Psoas muscle (tissue), 7 donors: ENCODE measurements at regions not wholly inside any gene's neighbourhood (a gene's known extent, or its start where the extent isn't known, plus 50 kb on each side); places are given as distances from the start of the nearest gene placed in this dataset.

Experiments
- ATAC-seq, 4 donors: fragments of 200-7000 bp; cut with Tn5 transposase; one replicate each; pipeline ENCODE4 v1.9.1; 2020; ENCODE audit warnings: moderate library complexity in 3 of 4, mild to moderate bottlenecking in 2 of 4
- DNase-seq, 2 donors: peaks; one replicate each; pipeline ENCODE4 v3.0.0-alpha.2; 2020
- H3K27ac ChIP-seq: fragments of 200-600 bp; one replicate; pipeline ENCODE4 v1.8.0; 2022
- H3K27me3 ChIP-seq, 3 donors: fragments of 200-600 bp in 1 of 3; one replicate each; pipeline versions ENCODE4 v1.6.1 to v1.8.0; 2013 to 2022; ENCODE audit warnings: low read length in 2 of 3, mild to moderate bottlenecking in 2 of 3, moderate library complexity in 1 of 3; ENCODE audit not compliant: insufficient read depth in 3 of 3
- H3K36me3 ChIP-seq, 2 donors: fragments of 200-600 bp in 1 of 2; one replicate each; pipeline versions ENCODE4 v1.6.1 to v1.8.0; 2013 to 2022; ENCODE audit warnings: low read depth in 1 of 2, mild to moderate bottlenecking in 1 of 2, moderate library complexity in 1 of 2; ENCODE audit not compliant: insufficient read depth in 1 of 2
- H3K4me1 ChIP-seq: fragments of 200-600 bp; one replicate; pipeline ENCODE4 v1.8.0; 2022
- H3K4me3 ChIP-seq: fragments of 200-600 bp; one replicate; pipeline ENCODE4 v1.8.0; 2022; ENCODE audit warnings: mild to moderate bottlenecking
- H3K9me3 ChIP-seq: fragments of 200-600 bp; one replicate; pipeline ENCODE4 v1.8.0; 2022
- WGBS, 3 donors: extraction: QIAGEN DNeasy Blood & Tissue Kit; methylation state at CpG; one replicate each; pipeline versions ENCODE4 v1.1.6 to v1.1.7; 2013; 5-methylcytosine and 5-hydroxymethylcytosine counted together
- intact Hi-C, 2 donors: fragments of 100-400 bp; cut with DNase I; formaldehyde crosslinking; loops; one replicate each; pipeline versions ENCODE4 v1.11.0 to v1.14.2; 2022
- TF ChIP-seq, protein P1 (sequence below): fragments of 200-600 bp; IDR thresholded peaks from one replicate; pipeline ENCODE4 v1.8.0; 2022; ENCODE audit warnings: antibody characterized with exemption
- donor health status: healthy with polysubstance abuse.
- donor health status: DM: no; HTN: no; CAD: no; lungs with moderate emphysema.
- donor health status: Bipolar disorder and iron deficiency.
- donor health status: healthy.
- donor health status: DM: yes; HTN: yes; CAD: no.
- donor health status: DM: no; HTN: no; CAD: no.
- donor health status: DM: yes; HTN: yes; CAD: no.

- H3K27me3 ChIP-seq = no peaks in the 10 kb centered on the region
- TF ChIP-seq, protein P1, sequence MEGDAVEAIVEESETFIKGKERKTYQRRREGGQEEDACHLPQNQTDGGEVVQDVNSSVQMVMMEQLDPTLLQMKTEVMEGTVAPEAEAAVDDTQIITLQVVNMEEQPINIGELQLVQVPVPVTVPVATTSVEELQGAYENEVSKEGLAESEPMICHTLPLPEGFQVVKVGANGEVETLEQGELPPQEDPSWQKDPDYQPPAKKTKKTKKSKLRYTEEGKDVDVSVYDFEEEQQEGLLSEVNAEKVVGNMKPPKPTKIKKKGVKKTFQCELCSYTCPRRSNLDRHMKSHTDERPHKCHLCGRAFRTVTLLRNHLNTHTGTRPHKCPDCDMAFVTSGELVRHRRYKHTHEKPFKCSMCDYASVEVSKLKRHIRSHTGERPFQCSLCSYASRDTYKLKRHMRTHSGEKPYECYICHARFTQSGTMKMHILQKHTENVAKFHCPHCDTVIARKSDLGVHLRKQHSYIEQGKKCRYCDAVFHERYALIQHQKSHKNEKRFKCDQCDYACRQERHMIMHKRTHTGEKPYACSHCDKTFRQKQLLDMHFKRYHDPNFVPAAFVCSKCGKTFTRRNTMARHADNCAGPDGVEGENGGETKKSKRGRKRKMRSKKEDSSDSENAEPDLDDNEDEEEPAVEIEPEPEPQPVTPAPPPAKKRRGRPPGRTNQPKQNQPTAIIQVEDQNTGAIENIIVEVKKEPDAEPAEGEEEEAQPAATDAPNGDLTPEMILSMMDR = no peak
- H3K36me3 ChIP-seq = no peaks in the 10 kb centered on the region
- H3K9me3 ChIP-seq = no peaks in the 10 kb centered on the region
- H3K4me3 ChIP-seq = no peak overlapping the region
- H3K4me1 ChIP-seq = no peaks in the 10 kb centered on the region
- ATAC-seq (no peak), DNase-seq (no peak)
- intact Hi-C loops = no loop called here
- H3K27ac ChIP-seq = no peak overlapping the region
Measured at GRCh38 chr13:54173996-54174395, 1145.4 kb downstream of the OLFM4 start.

DNA sequence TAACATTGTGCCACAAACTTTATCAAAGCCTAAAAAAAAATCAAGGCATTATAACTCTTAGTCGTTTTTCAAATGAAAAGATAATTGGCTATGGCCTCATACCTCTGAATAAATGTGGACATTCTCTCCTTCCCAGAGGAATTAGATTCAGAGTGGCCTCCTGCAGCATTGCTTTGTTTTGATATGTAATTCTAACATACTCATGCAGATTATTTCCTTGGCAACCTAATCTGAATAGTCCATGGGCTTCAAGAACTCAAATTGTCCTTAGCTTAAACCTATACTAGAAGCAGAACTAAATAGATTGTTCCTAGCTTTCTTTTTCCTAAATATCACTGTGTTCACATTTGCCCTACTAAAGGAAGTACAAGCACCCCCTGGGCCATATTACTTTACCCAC lies 1146.9 kb downstream of the OLFM4 start:
- TF ChIP-seq, protein P1 = no peak
- WGBS, 3 donors = 56 to 59% (median 58%) methylated on average over 1 of the region's 1 CpG
- H3K27ac ChIP-seq = no peak overlapping the region
- H3K27me3 ChIP-seq = no peaks in the 10 kb centered on the region
- intact Hi-C loops = no loop called here
- H3K9me3 ChIP-seq = no peaks in the 10 kb centered on the region
- H3K4me3 ChIP-seq = no peak overlapping the region
- no peaks in the 10 kb centered on the region for H3K4me1 ChIP-seq
- ATAC-seq (no peak), DNase-seq (no peak)
- no peaks in the 10 kb centered on the region for H3K36me3 ChIP-seq

DNA sequence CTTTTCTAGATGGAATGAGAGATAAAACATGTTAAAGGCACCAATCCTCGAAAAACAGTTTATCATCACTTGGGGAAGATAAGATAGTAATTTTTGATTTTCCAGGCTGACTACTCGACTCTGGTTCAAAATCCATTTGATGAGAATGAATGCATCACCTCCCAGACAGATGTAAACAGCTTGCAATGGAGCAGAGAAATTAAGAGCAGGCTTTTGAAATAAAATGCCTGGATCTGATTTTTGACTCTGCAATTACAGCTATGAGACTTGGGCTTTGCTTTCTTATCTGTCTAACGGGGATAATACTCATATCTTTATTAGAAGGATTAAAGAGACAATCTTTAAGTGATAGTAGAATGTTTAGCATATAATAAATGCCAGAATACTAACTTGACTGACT lies 1148.9 kb downstream of the OLFM4 start:
- Histone ChIP-seq H3K27me3 (no peaks in the 10 kb centered on the region), H3K4me1 (no peaks in the 10 kb centered on the region), H3K36me3 (no peaks in the 10 kb centered on the region), H3K9me3 (no peaks in the 10 kb centered on the region), H3K4me3 (no peak overlapping the region), H3K27ac (no peak overlapping the region)
- 66 to 75% (median 69%) methylated on average over 3 of the region's 3 CpGs for WGBS, 3 donors
- DNase-seq = no peak
- TF ChIP-seq, protein P1 = no peak
- no peak for ATAC-seq
- intact Hi-C loops = no loop called here

- ATAC-seq = no peak
- Histone ChIP-seq H3K27ac (no peak overlapping the region), H3K27me3 (no peaks in the 10 kb centered on the region), H3K9me3 (no peaks in the 10 kb centered on the region), H3K4me3 (no peak overlapping the region), H3K4me1 (no peaks in the 10 kb centered on the region), H3K36me3 (no peaks in the 10 kb centered on the region)
- intact Hi-C loops = no loop called here
- TF ChIP-seq, protein P1 = no peak
- 0 to 55% (median 5%) methylated on average over 1 of the region's 1 CpG for WGBS, 3 donors
- DNase-seq = no peak
Measured at GRCh38 chr13:54183166-54183565, 1154.6 kb downstream of the OLFM4 start.

GRCh38 chr13:54183728-54184127 lies 1155.1 kb downstream of the OLFM4 start:
- intact Hi-C loops = no loop called here
- Histone ChIP-seq H3K36me3 (no peaks in the 10 kb centered on the region), H3K9me3 (no peaks in the 10 kb centered on the region), H3K27ac (no peak overlapping the region), H3K4me1 (no peaks in the 10 kb centered on the region), H3K4me3 (no peak overlapping the region), H3K27me3 (no peaks in the 10 kb centered on the region)
- WGBS, 3 donors = 66 to 77% (median 73%) methylated on average over 6 of the region's 6 CpGs
- DNase-seq (no peak), ATAC-seq (no peak)
- TF ChIP-seq, protein P1 = no peak
